ENCODE measurements at regions not wholly inside any gene's neighbourhood (a gene's known extent, or its start where the extent isn't known, plus 50 kb on each side); places are given as distances from the start of the nearest gene placed in this dataset.
A peak's percentile ranks its signal among the peaks of the same experiment; 100 is the strongest.

GRCh38 chr6:51062166-51062722, 243.6 kb downstream of the TFAP2B start:
- no TSS peak for BruUV-seq (replicated peaks)
- CTCF ChIA-PET: no interaction called here
- H3K27me3 Mint-ChIP-seq (ENCODE audit: insufficient read depth, unreplicated experiment): no peaks in the 10 kb centered on the region

GRCh38 chr6:51077821-51078518, 259.3 kb downstream of the TFAP2B start:
- Mint-ChIP-seq H3K9me3 (ENCODE audit: unreplicated experiment) (peaks cover 7% of the 10 kb centered on the region), H3K27me3 (ENCODE audit: insufficient read depth, unreplicated experiment) (no peaks in the 10 kb centered on the region), H3K4me3 (ENCODE audit: unreplicated experiment) (no peak overlapping the region), H3K4me1 (ENCODE audit: insufficient read depth, unreplicated experiment) (no peaks in the 10 kb centered on the region), H3K27ac (ENCODE audit: low read depth, unreplicated experiment) (no peak overlapping the region), H3K36me3 (ENCODE audit: insufficient read depth, unreplicated experiment) (no peaks in the 10 kb centered on the region)
- DNase-seq (ENCODE audit: unreplicated experiment): peak; percentile 4
- ChIA-PET CTCF (interaction anchor here (0.6 to 0.9 kb wide), 2 partner anchors 149 to 1110 kb away, joined by 3 read pairs; no protein-coding TSS in a partner anchor), POLR2A (no interaction called here)
- no peak for TF ChIP-seq CTCF (IDR thresholded peaks at IDR 0.05; ENCODE audit: unreplicated experiment)
- intact Hi-C loops (cut with micrococcal nuclease): no loop called here
- BruUV-seq (replicated peaks): no TSS peak

More at GRCh38 chr6:51062166-51062722, 243.6 kb downstream of the TFAP2B start:
- Mint-ChIP-seq H3K9me3 (ENCODE audit: unreplicated experiment) (no peaks in the 10 kb centered on the region), H3K27ac (ENCODE audit: low read depth, unreplicated experiment) (no peak overlapping the region), H3K4me1 (ENCODE audit: insufficient read depth, unreplicated experiment) (no peaks in the 10 kb centered on the region), H3K4me3 (ENCODE audit: unreplicated experiment) (no peak overlapping the region), H3K36me3 (ENCODE audit: insufficient read depth, unreplicated experiment) (no peaks in the 10 kb centered on the region)
- intact Hi-C loops (cut with micrococcal nuclease): no loop called here
- POLR2A ChIA-PET: no interaction called here
- no peak for TF ChIP-seq CTCF (IDR thresholded peaks at IDR 0.05; ENCODE audit: unreplicated experiment)
- DNase-seq (ENCODE audit: unreplicated experiment): no peak

- no peak overlapping the region for H3K27ac Mint-ChIP-seq (ENCODE audit: low read depth, unreplicated experiment)
- no peak for DNase-seq (ENCODE audit: unreplicated experiment)
- intact Hi-C loops (cut with micrococcal nuclease): no loop called here
- no peaks in the 10 kb centered on the region for H3K4me1 Mint-ChIP-seq (ENCODE audit: insufficient read depth, unreplicated experiment)
- peaks cover 15% of the 10 kb centered on the region for H3K9me3 Mint-ChIP-seq (ENCODE audit: unreplicated experiment)
- ChIA-PET CTCF (no interaction called here), POLR2A (no interaction called here)
- no TSS peak for BruUV-seq (replicated peaks)
- H3K36me3 Mint-ChIP-seq (ENCODE audit: insufficient read depth, unreplicated experiment): no peaks in the 10 kb centered on the region
- no peak for TF ChIP-seq CTCF (IDR thresholded peaks at IDR 0.05; ENCODE audit: unreplicated experiment)
- H3K4me3 Mint-ChIP-seq (ENCODE audit: unreplicated experiment): no peak overlapping the region
- H3K27me3 Mint-ChIP-seq (ENCODE audit: insufficient read depth, unreplicated experiment): no peaks in the 10 kb centered on the region
Observed at GRCh38 chr6:51090343-51090742, 271.7 kb downstream of the TFAP2B start.

GRCh38 chr6:51093871-51094270, 275.2 kb downstream of the TFAP2B start:
- Mint-ChIP-seq H3K4me3 (ENCODE audit: unreplicated experiment) (no peak overlapping the region), H3K27me3 (ENCODE audit: insufficient read depth, unreplicated experiment) (no peaks in the 10 kb centered on the region), H3K4me1 (ENCODE audit: insufficient read depth, unreplicated experiment) (peaks cover 6% of the 10 kb centered on the region), H3K27ac (ENCODE audit: low read depth, unreplicated experiment) (no peak overlapping the region), H3K9me3 (ENCODE audit: unreplicated experiment) (peaks cover 15% of the 10 kb centered on the region), H3K36me3 (ENCODE audit: insufficient read depth, unreplicated experiment) (no peaks in the 10 kb centered on the region)
- POLR2A ChIA-PET: no interaction called here
- BruUV-seq (replicated peaks): no TSS peak
- no peak for TF ChIP-seq CTCF (IDR thresholded peaks at IDR 0.05; ENCODE audit: unreplicated experiment)
- CTCF ChIA-PET: interaction anchor here (0.5 kb wide), 1 partner anchor 31 kb away, joined by 3 read pairs; no protein-coding TSS in a partner anchor
- intact Hi-C loops (cut with micrococcal nuclease): no loop called here
- DNase-seq (ENCODE audit: unreplicated experiment): no peak

All from MCF 10A (cell line).